NB4 (cell line): ENCODE measurements at regions not wholly inside any gene's neighbourhood (a gene's known extent, or its start where the extent isn't known, plus 50 kb on each side); places are given as distances from the start of the nearest gene placed in this dataset.

Experiments used
- DNase-seq: peaks from one replicate; pipeline ENCODE4 v3.0.0; 2010; ENCODE audit warnings: low read depth
- H3K4me3 ChIP-seq: one replicate; pipeline ENCODE4 v1.5.1; 2011; ENCODE audit warnings: mild to moderate bottlenecking, low read depth, low read length, moderate library complexity
- CTCF ChIP-seq: IDR thresholded peaks from one replicate; pipeline ENCODE4 v1.5.1; 2012; ENCODE audit warnings: low read depth, low read length
- MAX ChIP-seq: IDR thresholded peaks from 2 replicates; pipeline ENCODE4 v1.6.1; 2011; ENCODE audit warnings: low read depth, low read length
- MYC ChIP-seq: IDR thresholded peaks from 2 replicates; pipeline ENCODE4 v1.6.1; 2011; ENCODE audit warnings: low read depth, low read length
- POLR2A ChIP-seq: IDR thresholded peaks from 2 replicates; pipeline ENCODE4 v1.6.1; 2011; ENCODE audit warnings: mild to moderate bottlenecking; ENCODE audit not compliant: insufficient read length; ENCODE audit errors: extremely low read depth

GRCh38 chr2:180115675-180116074 is 108.6 kb upstream of the CWC22 start:
- no peak for DNase-seq
- TF ChIP-seq POLR2A (no peak), MAX (no peak), CTCF (no peak), MYC (no peak)

GRCh38 chr2:180115269-180115668 is 108.2 kb upstream of the CWC22 start:
- TF ChIP-seq POLR2A (no peak), CTCF (no peak)
- DNase-seq = no peak
- no peak overlapping the region for H3K4me3 ChIP-seq

More at GRCh38 chr2:180115675-180116074, 108.6 kb upstream of the CWC22 start:
- no peak overlapping the region for H3K4me3 ChIP-seq

GRCh38 chr2:180111901-180112300 is 104.8 kb upstream of the CWC22 start:
- TF ChIP-seq CTCF = no peak
- no peak for TF ChIP-seq MAX
- TF ChIP-seq POLR2A = no peak
- no peak for TF ChIP-seq MYC
- no peak for DNase-seq
- no peak overlapping the region for H3K4me3 ChIP-seq

- TF ChIP-seq MYC (no peak), CTCF (no peak), MAX (no peak), POLR2A (no peak)
- H3K4me3 ChIP-seq = no peak overlapping the region
- DNase-seq = no peak
Measured at GRCh38 chr2:180110469-180110868, 103.4 kb upstream of the CWC22 start.

- H3K4me3 ChIP-seq = no peak overlapping the region
- no peak for DNase-seq
- TF ChIP-seq MYC (no peak), POLR2A (no peak), MAX (no peak), CTCF (no peak)
Measured at GRCh38 chr2:180101846-180102245, 94.7 kb upstream of the CWC22 start.

- DNase-seq = no peak
- H3K4me3 ChIP-seq = no peak overlapping the region
- no peak for TF ChIP-seq CTCF
- no peak for TF ChIP-seq MYC
- TF ChIP-seq POLR2A = no peak
- no peak for TF ChIP-seq MAX
Measured at GRCh38 chr2:180099308-180099707, 92.2 kb upstream of the CWC22 start.
